Nephron progenitor cell (in vitro differentiated cells): ENCODE measurements at regions not wholly inside any gene's neighbourhood (a gene's known extent, or its start where the extent isn't known, plus 50 kb on each side); places are given as distances from the start of the nearest gene placed in this dataset.

Experiments
- DNase-seq: peaks from one replicate; pipeline ENCODE4 v3.0.0; 2021
- H3K27ac Mint-ChIP-seq: 2 replicates; pipeline ENCODE4 v1.8.0; 2021; ENCODE audit warnings: mild to moderate bottlenecking, moderate library complexity, mixed read lengths
- H3K27me3 Mint-ChIP-seq: 2 replicates; pipeline ENCODE4 v1.8.0; 2021; ENCODE audit warnings: mild to moderate bottlenecking, low read depth, mixed read lengths; ENCODE audit not compliant: poor library complexity
- H3K36me3 Mint-ChIP-seq: 2 replicates; pipeline ENCODE4 v1.8.0; 2021; ENCODE audit warnings: low read depth, mixed read lengths
- H3K4me1 Mint-ChIP-seq: 2 replicates; pipeline ENCODE4 v1.8.0; 2021; ENCODE audit warnings: mixed read lengths
- H3K4me3 Mint-ChIP-seq: 2 replicates; pipeline ENCODE4 v1.8.0; 2021; ENCODE audit warnings: mild to moderate bottlenecking, moderate library complexity, mixed read lengths
- H3K9me3 Mint-ChIP-seq: 2 replicates; pipeline ENCODE4 v1.8.0; 2021; ENCODE audit warnings: mild to moderate bottlenecking, moderate library complexity, mixed read lengths
- CTCF ChIP-seq: fragments of 200-600 bp; sonication (generic); IDR thresholded peaks from 2 replicates; pipeline ENCODE4 v1.5.0; 2021; ENCODE audit warnings: antibody characterized with exemption

- Mint-ChIP-seq H3K9me3 (peaks cover 5% of the 10 kb centered on the region), H3K36me3 (no peaks in the 10 kb centered on the region), H3K27me3 (peaks cover 28% of the 10 kb centered on the region), H3K27ac (no peak overlapping the region), H3K4me3 (no peak overlapping the region), H3K4me1 (peaks cover 6% of the 10 kb centered on the region)
- DNase-seq = no peak
- no peak for TF ChIP-seq CTCF
Observed at GRCh38 chr11:11746449-11746848, 95.3 kb upstream of the USP47 start.

- no peak overlapping the region for H3K27ac Mint-ChIP-seq
Observed at GRCh38 chr11:11743216-11743615, 98.6 kb upstream of the USP47 start.

GRCh38 chr11:11742486-11742885 is 99.3 kb upstream of the USP47 start:
- no peak for DNase-seq
- Mint-ChIP-seq H3K4me1 (peaks cover 17% of the 10 kb centered on the region), H3K27me3 (peaks cover 22% of the 10 kb centered on the region), H3K4me3 (no peak overlapping the region), H3K36me3 (no peaks in the 10 kb centered on the region), H3K9me3 (no peaks in the 10 kb centered on the region), H3K27ac (no peak overlapping the region)
- TF ChIP-seq CTCF = no peak

More at GRCh38 chr11:11743216-11743615, 98.6 kb upstream of the USP47 start:
- Mint-ChIP-seq H3K4me3 (no peak overlapping the region), H3K36me3 (no peaks in the 10 kb centered on the region), H3K4me1 (peaks cover 11% of the 10 kb centered on the region), H3K27me3 (peaks cover 22% of the 10 kb centered on the region), H3K9me3 (no peaks in the 10 kb centered on the region)
- TF ChIP-seq CTCF = no peak
- DNase-seq = no peak

GRCh38 chr11:11740836-11741235 is 100.9 kb upstream of the USP47 start:
- DNase-seq = no peak
- Mint-ChIP-seq H3K27me3 (peaks cover 18% of the 10 kb centered on the region), H3K27ac (no peak overlapping the region), H3K36me3 (no peaks in the 10 kb centered on the region), H3K4me1 (peaks cover 25% of the 10 kb centered on the region), H3K9me3 (no peaks in the 10 kb centered on the region), H3K4me3 (no peak overlapping the region)
- TF ChIP-seq CTCF = no peak

- Mint-ChIP-seq H3K27ac (no peak overlapping the region), H3K36me3 (no peaks in the 10 kb centered on the region), H3K9me3 (no peaks in the 10 kb centered on the region), H3K4me1 (peaks cover 32% of the 10 kb centered on the region), H3K4me3 (no peak overlapping the region), H3K27me3 (peaks cover 12% of the 10 kb centered on the region)
- peak; percentile 5 for DNase-seq
- TF ChIP-seq CTCF = no peak
Observed at GRCh38 chr11:11740073-11740702, 101.6 kb upstream of the USP47 start.

GRCh38 chr11:11738370-11738769 is 103.4 kb upstream of the USP47 start:
- Mint-ChIP-seq H3K9me3 (no peaks in the 10 kb centered on the region), H3K27ac (no peak overlapping the region), H3K27me3 (peaks cover 7% of the 10 kb centered on the region), H3K4me1 (peaks cover 41% of the 10 kb centered on the region), H3K4me3 (no peak overlapping the region), H3K36me3 (no peaks in the 10 kb centered on the region)
- no peak for DNase-seq
- TF ChIP-seq CTCF = no peak
